Ascending aorta (tissue), 2 donors: ENCODE measurements at regions not wholly inside any gene's neighbourhood (a gene's known extent, or its start where the extent isn't known, plus 50 kb on each side); places are given as distances from the start of the nearest gene placed in this dataset.

Experiments used
- DNase-seq, 2 donors: peaks; one replicate each; pipeline ENCODE4 v3.0.0-alpha.2; 2019; ENCODE audit warnings: low spot score in 2 of 2
- H3K27ac ChIP-seq, 2 donors: fragments of 200-600 bp; sonication (generic); one replicate each; pipeline ENCODE4 v1.5.1; 2016 to 2017; ENCODE audit warnings: mild to moderate bottlenecking in 1 of 2
- H3K27me3 ChIP-seq: fragments of 200-600 bp; sonication (generic); one replicate; pipeline ENCODE4 v1.5.1; 2017
- H3K36me3 ChIP-seq, 2 donors: fragments of 200-600 bp; sonication (generic); one replicate each; pipeline ENCODE4 v1.5.1; 2016
- H3K4me1 ChIP-seq, 2 donors: fragments of 200-600 bp; sonication (generic); one replicate each; pipeline ENCODE4 v1.5.1; 2016 to 2017; ENCODE audit warnings: mild to moderate bottlenecking in 1 of 2
- H3K4me3 ChIP-seq, 2 donors: fragments of 200-600 bp; sonication (generic); one replicate each; pipeline ENCODE4 v1.5.1; 2016 to 2017; ENCODE audit warnings: mild to moderate bottlenecking in 1 of 2
- H3K9me3 ChIP-seq, 2 donors: fragments of 200-600 bp; sonication (generic); one replicate each; pipeline ENCODE4 v1.5.1; 2016
- CTCF ChIP-seq, 3 experiments: fragments of 200-600 bp in 2 of 3; fragments of 450-650 bp in 1 of 3; sonication (generic) in 2 of 3; IDR thresholded peaks; one replicate each; pipeline ENCODE4 v1.5.1; 2016 to 2019; ENCODE audit warnings: antibody characterized with exemption in 3 of 3, mild to moderate bottlenecking in 1 of 3, moderate library complexity in 1 of 3
- intact Hi-C: fragments of 100-400 bp; cut with DNase I; formaldehyde crosslinking; loops from one replicate; pipeline ENCODE4 v1.15.1; 2023

- intact Hi-C loops: no loop called here
- no peaks in the 10 kb centered on the region for H3K36me3 ChIP-seq
- peak overlapping the region; percentile 39 to 52 for H3K27ac ChIP-seq
- H3K9me3 ChIP-seq: no peaks in the 10 kb centered on the region
- H3K4me1 ChIP-seq: peaks cover 6 to 7% of the 10 kb centered on the region in 2 donors
- no peak for TF ChIP-seq CTCF (IDR thresholded peaks at IDR 0.05)
- no peak overlapping the region for H3K4me3 ChIP-seq
- H3K27me3 ChIP-seq: no peaks in the 10 kb centered on the region
- DNase-seq: no peak
These were observed 267.8 kb upstream of the IRAK1BP1 start for GRCh38 chr6:78599526-78599925.

GRCh38 chr6:78605909-78606446 lies 261.4 kb upstream of the IRAK1BP1 start:
- Histone ChIP-seq H3K9me3 (no peaks in the 10 kb centered on the region), H3K36me3 (no peaks in the 10 kb centered on the region), H3K4me3 (no peak overlapping the region), H3K27ac (no peak overlapping the region), H3K27me3 (no peaks in the 10 kb centered on the region), H3K4me1 (peaks cover 0 to 5% of the 10 kb centered on the region in 2 donors)
- no peak for DNase-seq
- intact Hi-C loops: no loop called here
- no peak for TF ChIP-seq CTCF (IDR thresholded peaks at IDR 0.05)

- no peak for DNase-seq
- no peaks in the 10 kb centered on the region for H3K9me3 ChIP-seq
- H3K27ac ChIP-seq: no peak overlapping the region
- H3K27me3 ChIP-seq: no peaks in the 10 kb centered on the region
- no peak for TF ChIP-seq CTCF (IDR thresholded peaks at IDR 0.05)
- peaks cover 0 to 5% of the 10 kb centered on the region in 2 donors for H3K4me1 ChIP-seq
- no peak overlapping the region for H3K4me3 ChIP-seq
- intact Hi-C loops: no loop called here
- no peaks in the 10 kb centered on the region for H3K36me3 ChIP-seq
These were observed 260.2 kb upstream of the IRAK1BP1 start for GRCh38 chr6:78607189-78607588.

- Histone ChIP-seq H3K27me3 (no peaks in the 10 kb centered on the region), H3K9me3 (no peaks in the 10 kb centered on the region), H3K4me3 (no peak overlapping the region), H3K27ac (no peak overlapping the region), H3K36me3 (no peaks in the 10 kb centered on the region), H3K4me1 (peaks cover 0 to 5% of the 10 kb centered on the region in 2 donors)
- no peak for DNase-seq
- TF ChIP-seq CTCF (IDR thresholded peaks at IDR 0.05): no peak
- intact Hi-C loops: no loop called here
These were observed 256.2 kb upstream of the IRAK1BP1 start for GRCh38 chr6:78611102-78611620.

- Histone ChIP-seq H3K36me3 (no peaks in the 10 kb centered on the region), H3K4me3 (no peak overlapping the region), H3K4me1 (peaks cover 0 to 3% of the 10 kb centered on the region in 2 donors), H3K27ac (no peak overlapping the region), H3K9me3 (no peaks in the 10 kb centered on the region), H3K27me3 (no peaks in the 10 kb centered on the region)
- no peak for DNase-seq
- intact Hi-C loops: no loop called here
- TF ChIP-seq CTCF (IDR thresholded peaks at IDR 0.05): peak in 2 of 3 experiments; percentile 40 to 42
These were observed 255.4 kb upstream of the IRAK1BP1 start for GRCh38 chr6:78611886-78612480.
